K562 (cell line): ENCODE measurements at regions not wholly inside any gene's neighbourhood (a gene's known extent, or its start where the extent isn't known, plus 50 kb on each side); places are given as distances from the start of the nearest gene placed in this dataset.

Experiments used
- BHLHE40 ChIP-seq: IDR thresholded peaks from 2 replicates; pipeline ENCODE4 v1.6.1; 2011; ENCODE audit warnings: low read length, improper control_type of control experiment
- BRF1 ChIP-seq: IDR thresholded peaks from 3 replicates; pipeline ENCODE4 v1.6.1; 2011; ENCODE audit warnings: borderline replicate concordance, mild to moderate bottlenecking; ENCODE audit not compliant: insufficient read length; ENCODE audit errors: extremely low read depth
- CREB1 ChIP-seq, 2 experiments: sonication (generic) in 1 of 2; formaldehyde crosslinking in 1 of 2; IDR thresholded peaks; 2 replicates each; pipeline versions ENCODE4 v1.6.1 to v1.8.0; 2012 to 2022; ENCODE audit warnings: inconsistent platforms in 1 of 2, mild to moderate bottlenecking in 1 of 2, missing genetic modification reagents in 1 of 2, moderate library complexity in 1 of 2
- E2F4 ChIP-seq: sonication (generic); formaldehyde crosslinking; IDR thresholded peaks from 2 replicates; pipeline ENCODE4 v1.8.0; 2022; ENCODE audit warnings: mild to moderate bottlenecking, low read depth, missing genetic modification reagents
- EGR1 ChIP-seq: fragments of 450-650 bp; conservative IDR thresholded peaks from 2 replicates; pipeline ENCODE4 v1.6.1; 2017; ENCODE audit warnings: mild to moderate bottlenecking
- EZH2 ChIP-seq: IDR thresholded peaks from 2 replicates; pipeline ENCODE4 v1.6.1; 2012; ENCODE audit warnings: low read depth, mild to moderate bottlenecking, inconsistent platforms, low read length, borderline replicate concordance
- FOXJ3 ChIP-seq: sonication (generic); formaldehyde crosslinking; IDR thresholded peaks from 2 replicates; pipeline ENCODE4 v1.4.0; 2020; ENCODE audit warnings: mild to moderate bottlenecking, missing genetic modification reagents
- RBM25 ChIP-seq: fragments of 200-400 bp; formaldehyde crosslinking; IDR thresholded peaks from 2 replicates; pipeline ENCODE4 v1.6.1; 2018; ENCODE audit warnings: low read length, low read depth, moderate library complexity; ENCODE audit not compliant: severe bottlenecking
- TAF9B ChIP-seq: fragments of 450-650 bp; IDR thresholded peaks from 2 replicates; pipeline ENCODE4 v1.6.1; 2018; ENCODE audit warnings: mild to moderate bottlenecking; ENCODE audit not compliant: partially characterized antibody
- TEAD4 ChIP-seq, 2 experiments: sonication (generic) in 1 of 2; formaldehyde crosslinking in 1 of 2; IDR thresholded peaks; 2 replicates each; pipeline versions ENCODE4 v1.6.1 to v1.8.0; 2012 to 2022; ENCODE audit warnings: borderline replicate concordance in 1 of 2, inconsistent platforms in 1 of 2, low read length in 1 of 2, mild to moderate bottlenecking in 1 of 2, missing genetic modification reagents in 1 of 2
- ZNF3 ChIP-seq: fragments of 250-450 bp; sonication (Bioruptor Pico); IDR thresholded peaks from 2 replicates; pipeline ENCODE4 v1.5.0; 2021; ENCODE audit warnings: mild to moderate bottlenecking, moderate library complexity
- TF ChIP-seq, protein P1 (sequence below): sonication (generic); formaldehyde crosslinking; IDR thresholded peaks from 2 replicates; pipeline ENCODE4 v1.8.0; 2023; ENCODE audit warnings: mild to moderate bottlenecking, missing genetic modification reagents

GRCh38 chr22:49719046-49719445, 108.6 kb downstream of the BRD1 start:
- TF ChIP-seq, protein P1, sequence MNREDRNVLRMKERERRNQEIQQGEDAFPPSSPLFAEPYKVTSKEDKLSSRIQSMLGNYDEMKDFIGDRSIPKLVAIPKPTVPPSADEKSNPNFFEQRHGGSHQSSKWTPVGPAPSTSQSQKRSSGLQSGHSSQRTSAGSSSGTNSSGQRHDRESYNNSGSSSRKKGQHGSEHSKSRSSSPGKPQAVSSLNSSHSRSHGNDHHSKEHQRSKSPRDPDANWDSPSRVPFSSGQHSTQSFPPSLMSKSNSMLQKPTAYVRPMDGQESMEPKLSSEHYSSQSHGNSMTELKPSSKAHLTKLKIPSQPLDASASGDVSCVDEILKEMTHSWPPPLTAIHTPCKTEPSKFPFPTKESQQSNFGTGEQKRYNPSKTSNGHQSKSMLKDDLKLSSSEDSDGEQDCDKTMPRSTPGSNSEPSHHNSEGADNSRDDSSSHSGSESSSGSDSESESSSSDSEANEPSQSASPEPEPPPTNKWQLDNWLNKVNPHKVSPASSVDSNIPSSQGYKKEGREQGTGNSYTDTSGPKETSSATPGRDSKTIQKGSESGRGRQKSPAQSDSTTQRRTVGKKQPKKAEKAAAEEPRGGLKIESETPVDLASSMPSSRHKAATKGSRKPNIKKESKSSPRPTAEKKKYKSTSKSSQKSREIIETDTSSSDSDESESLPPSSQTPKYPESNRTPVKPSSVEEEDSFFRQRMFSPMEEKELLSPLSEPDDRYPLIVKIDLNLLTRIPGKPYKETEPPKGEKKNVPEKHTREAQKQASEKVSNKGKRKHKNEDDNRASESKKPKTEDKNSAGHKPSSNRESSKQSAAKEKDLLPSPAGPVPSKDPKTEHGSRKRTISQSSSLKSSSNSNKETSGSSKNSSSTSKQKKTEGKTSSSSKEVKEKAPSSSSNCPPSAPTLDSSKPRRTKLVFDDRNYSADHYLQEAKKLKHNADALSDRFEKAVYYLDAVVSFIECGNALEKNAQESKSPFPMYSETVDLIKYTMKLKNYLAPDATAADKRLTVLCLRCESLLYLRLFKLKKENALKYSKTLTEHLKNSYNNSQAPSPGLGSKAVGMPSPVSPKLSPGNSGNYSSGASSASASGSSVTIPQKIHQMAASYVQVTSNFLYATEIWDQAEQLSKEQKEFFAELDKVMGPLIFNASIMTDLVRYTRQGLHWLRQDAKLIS (CRISPR knock-in tag) = no peak
- TF ChIP-seq EGR1 (no peak), CREB1 (IDR thresholded peaks at IDR 0.05) (no peak), CREB1 (CRISPR knock-in tag; IDR thresholded peaks at IDR 0.05) (no peak), BHLHE40 (no peak), TAF9B (no peak), BRF1 (no peak), TEAD4 (IDR thresholded peaks at IDR 0.05; ENCODE audit: low read length) (no peak), TEAD4 (CRISPR knock-in tag; IDR thresholded peaks at IDR 0.05; ENCODE audit: borderline replicate concordance) (no peak), EZH2 (no peak), RBM25 (no peak), FOXJ3 (CRISPR knock-in tag) (no peak), E2F4 (CRISPR knock-in tag) (no peak), ZNF3 (no peak)
